Activated CD8-positive, alpha-beta T cell treated with anti-CD3 and anti-CD28 coated beads for 36 hours (primary cell): ENCODE measurements at regions not wholly inside any gene's neighbourhood (a gene's known extent, or its start where the extent isn't known, plus 50 kb on each side); places are given as distances from the start of the nearest gene placed in this dataset.

Experiments used
- ATAC-seq: fragments of 200-7000 bp; cut with Tn5 transposase; one replicate; pipeline ENCODE4 v1.10.0; 2021; ENCODE audit warnings: mild to moderate bottlenecking, moderate library complexity
- CTCF ChIA-PET: fragments of 350-600 bp; sonication (Branson Sonifier 250); formaldehyde crosslinking; loops from one replicate; lab custom pipeline; 2021; ENCODE audit warnings: antibody characterized with exemption; lab: Charles Lee
- POLR2A ChIA-PET: fragments of 350-600 bp; sonication (Branson Sonifier 250); formaldehyde crosslinking; loops from one replicate; lab custom pipeline; 2021; ENCODE audit warnings: antibody characterized with exemption; lab: Charles Lee
- DNase-seq: peaks from one replicate; pipeline ENCODE4 v3.0.0-alpha.2; 2020
- H3K27ac Mint-ChIP-seq: one replicate; pipeline ENCODE4 v1.8.0; 2021; ENCODE audit warnings: mild to moderate bottlenecking, mixed read lengths
- H3K27me3 Mint-ChIP-seq: one replicate; pipeline ENCODE4 v1.8.0; 2021; ENCODE audit warnings: mixed read lengths
- H3K36me3 Mint-ChIP-seq: one replicate; pipeline ENCODE4 v1.8.0; 2021; ENCODE audit warnings: low read depth, mixed read lengths
- H3K4me1 Mint-ChIP-seq: one replicate; pipeline ENCODE4 v1.8.0; 2021; ENCODE audit warnings: low read depth, mixed read lengths
- H3K4me3 Mint-ChIP-seq: one replicate; pipeline ENCODE4 v1.8.0; 2021; ENCODE audit warnings: mild to moderate bottlenecking, moderate library complexity, mixed read lengths
- H3K9me3 Mint-ChIP-seq: one replicate; pipeline ENCODE4 v1.8.0; 2021; ENCODE audit warnings: mixed read lengths
- CTCF ChIP-seq: fragments of 200-600 bp; IDR thresholded peaks from one replicate; pipeline ENCODE4 v1.8.0; 2022; ENCODE audit warnings: antibody characterized with exemption, mild to moderate bottlenecking
- intact Hi-C: fragments of 100-400 bp; cut with micrococcal nuclease; formaldehyde crosslinking; loops from one replicate; pipeline ENCODE4 v1.10.0; 2022

GRCh38 chr11:8823174-8823742 lies 87.7 kb upstream of the AKIP1 start:
- Mint-ChIP-seq H3K9me3 (no peaks in the 10 kb centered on the region), H3K27ac (no peak overlapping the region), H3K4me1 (no peaks in the 10 kb centered on the region), H3K4me3 (no peak overlapping the region), H3K36me3 (no peaks in the 10 kb centered on the region), H3K27me3 (peaks cover 9% of the 10 kb centered on the region)
- ChIA-PET CTCF (interaction anchor here (1.0 kb wide), 1 partner anchor 13 kb away, joined by 3 read pairs; a partner anchor contains a TSS), POLR2A (no interaction called here)
- ATAC-seq = no peak
- no peak for TF ChIP-seq CTCF
- intact Hi-C loops = no loop called here
- no peak for DNase-seq

GRCh38 chr11:8826139-8826786 lies 84.7 kb upstream of the AKIP1 start:
- ATAC-seq = no peak
- intact Hi-C loops = no loop called here
- DNase-seq = no peak
- no peak overlapping the region for H3K4me3 Mint-ChIP-seq
- no peak for TF ChIP-seq CTCF
- peaks cover 3% of the 10 kb centered on the region for H3K27me3 Mint-ChIP-seq
- no peaks in the 10 kb centered on the region for H3K36me3 Mint-ChIP-seq
- CTCF ChIA-PET = interaction anchor here (0.7 to 1.2 kb wide), 3 partner anchors 11 to 133 kb away, joined by 3 read pairs; no protein-coding TSS in a partner anchor
- H3K4me1 Mint-ChIP-seq = no peaks in the 10 kb centered on the region
- POLR2A ChIA-PET = interaction anchor here (0.6 to 0.7 kb wide), 3 partner anchors 8 to 143 kb away, joined by 3 to 4 read pairs (median 3); no protein-coding TSS in a partner anchor
- no peak overlapping the region for H3K27ac Mint-ChIP-seq
- no peaks in the 10 kb centered on the region for H3K9me3 Mint-ChIP-seq

GRCh38 chr11:8826901-8827560 lies 84.0 kb upstream of the AKIP1 start:
- Mint-ChIP-seq H3K9me3 (no peaks in the 10 kb centered on the region), H3K27me3 (peaks cover 3% of the 10 kb centered on the region), H3K36me3 (no peaks in the 10 kb centered on the region), H3K27ac (no peak overlapping the region), H3K4me3 (no peak overlapping the region), H3K4me1 (no peaks in the 10 kb centered on the region)
- CTCF ChIA-PET = interaction anchor here (0.9 to 1.2 kb wide), 3 partner anchors 11 to 23 kb away, joined by 3 read pairs; a partner anchor contains a TSS
- intact Hi-C loops = no loop called here
- no peak for TF ChIP-seq CTCF
- DNase-seq (no peak), ATAC-seq (no peak)
- POLR2A ChIA-PET = interaction anchor here (0.6 to 0.7 kb wide), 2 partner anchors 9 to 143 kb away, joined by 3 read pairs; no protein-coding TSS in a partner anchor

GRCh38 chr11:8828046-8828445 lies 82.9 kb upstream of the AKIP1 start:
- H3K36me3 Mint-ChIP-seq = no peaks in the 10 kb centered on the region
- no peak for ATAC-seq
- H3K9me3 Mint-ChIP-seq = no peaks in the 10 kb centered on the region
- POLR2A ChIA-PET = no interaction called here
- CTCF ChIA-PET = no interaction called here
- TF ChIP-seq CTCF = no peak
- H3K27me3 Mint-ChIP-seq = peaks cover 3% of the 10 kb centered on the region
- intact Hi-C loops = no loop called here
- peaks cover 4% of the 10 kb centered on the region for H3K4me1 Mint-ChIP-seq
- no peak overlapping the region for H3K27ac Mint-ChIP-seq
- DNase-seq = no peak
- H3K4me3 Mint-ChIP-seq = no peak overlapping the region
